A549 (cell line): ENCODE measurements at regions not wholly inside any gene's neighbourhood (a gene's known extent, or its start where the extent isn't known, plus 50 kb on each side); places are given as distances from the start of the nearest gene placed in this dataset.
A peak's percentile ranks its signal among the peaks of the same experiment; 100 is the strongest.

ENCODE experiments used
- ATAC-seq, 2 experiments: fragments of 200-7000 bp in 1 of 2; fragments of >200 bp in 1 of 2; cut with Nextera tagmentation in 1 of 2; cut with Tn5 transposase in 1 of 2; 3 replicates each; pipeline versions ENCODE4 v1.8.0 to v1.9.1; 2018 to 2020; ENCODE audit warnings: mild to moderate bottlenecking in 1 of 2, moderate library complexity in 1 of 2
- CTCF ChIA-PET: fragments of 300-600 bp; sonication (Branson Sonifier 250); formaldehyde crosslinking; extraction: SDS; loops from one replicate; lab custom pipeline; 2021; ENCODE audit warnings: antibody characterized with exemption, inconsistent platforms; lab: Yijun Ruan, JAX
- POLR2A ChIA-PET: fragments of 350-600 bp; formaldehyde crosslinking; extraction: SDS; loops from one replicate; lab custom pipeline; 2021; ENCODE audit warnings: antibody characterized with exemption, inconsistent platforms; lab: Yijun Ruan, JAX
- DNase-seq, 2 experiments: peaks; one replicate each; pipeline versions ENCODE4 v3.0.0 to v3.0.0-alpha.2; 2011 to 2016; ENCODE audit warnings: low read depth in 1 of 2, low spot score in 1 of 2
- FAIRE-seq: peaks from 2 replicates; lab custom pipeline; 2011; peaks lifted over from hg19 to GRCh38; lab: Jason Lieb, UNC
- H3K27ac ChIP-seq, 2 experiments: fragments of >200 bp; sonication (Bioruptor Twin); formaldehyde crosslinking; 3 replicates each; pipeline ENCODE4 v1.5.1; 2016 to 2017
- H3K4me1 ChIP-seq: fragments of >200 bp; sonication (Bioruptor Twin); formaldehyde crosslinking; 3 replicates; pipeline ENCODE4 v1.6.1; 2016
- H3K4me2 ChIP-seq: fragments of >200 bp; sonication (Bioruptor Twin); formaldehyde crosslinking; 3 replicates; pipeline ENCODE4 v1.6.1; 2016
- H3K4me3 ChIP-seq: fragments of >200 bp; sonication (Bioruptor Twin); formaldehyde crosslinking; 3 replicates; pipeline ENCODE4 v1.5.1; 2016
- H3K9me3 ChIP-seq: fragments of >200 bp; sonication (Bioruptor Twin); formaldehyde crosslinking; 3 replicates; pipeline ENCODE4 v1.6.1; 2016
- BCL3 ChIP-seq: fragments of >200 bp; sonication (Bioruptor Twin); formaldehyde crosslinking; IDR thresholded peaks from 3 replicates; pipeline ENCODE4 v1.6.1; 2016
- CEBPB ChIP-seq, 2 experiments: fragments of >200 bp in 1 of 2; sonication (Bioruptor Twin) in 1 of 2; formaldehyde crosslinking in 1 of 2; IDR thresholded peaks; 2 replicates each; pipeline ENCODE4 v1.6.1; 2012 to 2016
- CHD2 ChIP-seq: fragments of 150-350 bp; IDR thresholded peaks from 2 replicates; pipeline ENCODE4 v1.6.1; 2014; ENCODE audit warnings: low read length; ENCODE audit not compliant: partially characterized antibody
- CHD4 ChIP-seq: fragments of 200-600 bp; sonication (generic); IDR thresholded peaks from 2 replicates; pipeline ENCODE4 v1.6.1; 2016; ENCODE audit warnings: antibody characterized with exemption, mild to moderate bottlenecking, borderline replicate concordance
- CTCF ChIP-seq: fragments of >200 bp; sonication (Bioruptor Twin); formaldehyde crosslinking; IDR thresholded peaks from 3 replicates; pipeline ENCODE4 v1.5.1; 2016
- ELK1 ChIP-seq: fragments of 150-350 bp; IDR thresholded peaks from 2 replicates; pipeline ENCODE4 v1.6.1; 2014; ENCODE audit warnings: low read depth, mild to moderate bottlenecking, low read length
- EP300 ChIP-seq, 2 experiments: fragments of >200 bp; sonication (Bioruptor Twin); formaldehyde crosslinking; IDR thresholded peaks; 2 replicates in 1 of 2; 3 replicates in 1 of 2; pipeline ENCODE4 v1.6.1; 2016 to 2017
- FOXS1 ChIP-seq: fragments of 250-450 bp; sonication (Bioruptor Pico); IDR thresholded peaks from 2 replicates; pipeline ENCODE4 v1.5.0; 2020; ENCODE audit warnings: mild to moderate bottlenecking, moderate library complexity
- HOXA7 ChIP-seq: fragments of 250-450 bp; sonication (Bioruptor Pico); IDR thresholded peaks from 2 replicates; pipeline ENCODE4 v1.5.0; 2020; ENCODE audit warnings: mild to moderate bottlenecking, moderate library complexity
- HOXB13 ChIP-seq: fragments of 250-450 bp; sonication (Bioruptor Pico); IDR thresholded peaks from 2 replicates; pipeline ENCODE4 v1.5.0; 2020; ENCODE audit warnings: low read depth, mild to moderate bottlenecking, moderate library complexity
- KDM1A ChIP-seq: fragments of 200-600 bp; sonication (generic); IDR thresholded peaks from 2 replicates; pipeline ENCODE4 v1.6.1; 2016; ENCODE audit warnings: low read depth, mild to moderate bottlenecking
- NR3C1 ChIP-seq: fragments of >200 bp; sonication (Bioruptor Twin); formaldehyde crosslinking; IDR thresholded peaks from 3 replicates; pipeline ENCODE4 v1.6.1; 2017
- PBX3 ChIP-seq: IDR thresholded peaks from 2 replicates; pipeline ENCODE4 v1.6.1; 2012
- POLR2AphosphoS2 ChIP-seq: conservative IDR thresholded peaks from 2 replicates; pipeline ENCODE4 v1.6.1; 2012; ENCODE audit warnings: low read length, improper control_type of control experiment, inconsistent platforms
- RARB ChIP-seq: fragments of 250-450 bp; sonication (Bioruptor Pico); IDR thresholded peaks from 2 replicates; pipeline ENCODE4 v1.8.0; 2021; ENCODE audit warnings: mild to moderate bottlenecking, moderate library complexity
- RCOR1 ChIP-seq: fragments of 150-350 bp; IDR thresholded peaks from 2 replicates; pipeline ENCODE4 v1.6.1; 2014; ENCODE audit warnings: antibody characterized with exemption, low read length, low read depth
- RFX5 ChIP-seq: fragments of 450-650 bp; IDR thresholded peaks from 2 replicates; pipeline ENCODE4 v1.7.1; 2014; ENCODE audit warnings: antibody characterized with exemption, mild to moderate bottlenecking, moderate library complexity
- SMC3 ChIP-seq: fragments of >200 bp; sonication (Bioruptor Twin); formaldehyde crosslinking; IDR thresholded peaks from 3 replicates; pipeline ENCODE4 v1.6.1; 2018; ENCODE audit warnings: inconsistent platforms
- TFCP2L1 ChIP-seq: fragments of 250-450 bp; sonication (Bioruptor Pico); IDR thresholded peaks from 2 replicates; pipeline ENCODE4 v1.5.0; 2021; ENCODE audit warnings: mild to moderate bottlenecking
- USF2 ChIP-seq: fragments of 450-650 bp; IDR thresholded peaks from 2 replicates; pipeline ENCODE4 v1.6.1; 2014; ENCODE audit warnings: antibody characterized with exemption
- ZFP36 ChIP-seq: fragments of 450-650 bp; IDR thresholded peaks from 2 replicates; pipeline ENCODE4 v1.6.1; 2014; ENCODE audit warnings: borderline replicate concordance; ENCODE audit not compliant: partially characterized antibody
- ZNF302 ChIP-seq: fragments of 250-450 bp; sonication (Bioruptor Pico); IDR thresholded peaks from 2 replicates; pipeline ENCODE4 v1.9.0; 2021; ENCODE audit warnings: inconsistent platforms, mild to moderate bottlenecking, moderate library complexity
- WGBS: methylation state at CpG from one replicate; pipeline ENCODE4 v1.1.6; 2017; ENCODE audit errors: missing lambda C conversion rate; 5-methylcytosine and 5-hydroxymethylcytosine counted together

- ATAC-seq: no peak
- WGBS: 31% methylated on average over 8 of the region's 9 CpGs
Measured at GRCh38 chr2:129757366-129757914, 222.0 kb upstream of the RAB6C start.

GRCh38 chr2:129757915-129758783 is 221.3 kb upstream of the RAB6C start:
- no peaks in the 10 kb centered on the region for H3K9me3 ChIP-seq
- WGBS: 29% methylated on average over 15 of the region's 15 CpGs
- H3K27ac ChIP-seq: no peak overlapping the region
- POLR2A ChIA-PET: no interaction called here
- H3K4me3 ChIP-seq: 0 out of 3 replicates have a peak overlapping the region, but pooled peaks have one; percentile 15
- peak overlapping the region; percentile 56 for H3K4me2 ChIP-seq
- FAIRE-seq (no peak), ATAC-seq (no peak; a peak in 1 of 6 replicates), DNase-seq (no peak)
- CTCF ChIA-PET: interaction anchor here (0.8 kb wide), 1 partner anchor 1022 kb away, joined by 3 read pairs; no protein-coding TSS in a partner anchor
- TF ChIP-seq RCOR1 (no peak), CHD2 (no peak), EP300 (IDR thresholded peaks at IDR 0.05) (no peak), KDM1A (no peak), HOXA7 (CRISPR knock-in tag) (no peak), CEBPB (IDR thresholded peaks at IDR 0.05) (no peak), SMC3 (no peak), POLR2AphosphoS2 (no peak), NR3C1 (no peak), RARB (CRISPR knock-in tag) (no peak)
- H3K4me1 ChIP-seq: no peaks in the 10 kb centered on the region

More at GRCh38 chr2:129757366-129757914, 222.0 kb upstream of the RAB6C start:
- TF ChIP-seq CHD2: no peak
- TF ChIP-seq CHD4: no peak
- TF ChIP-seq KDM1A: no peak
- no peak for TF ChIP-seq ZNF302 (CRISPR knock-in tag)
- TF ChIP-seq HOXB13 (CRISPR knock-in tag): no peak
- no peak for TF ChIP-seq CTCF
- TF ChIP-seq RCOR1: no peak
- no peak for TF ChIP-seq BCL3
- no peak for TF ChIP-seq FOXS1 (CRISPR knock-in tag)
- Histone ChIP-seq H3K27ac (no peak overlapping the region), H3K4me1 (no peaks in the 10 kb centered on the region), H3K4me3 (no peak overlapping the region), H3K9me3 (no peaks in the 10 kb centered on the region), H3K4me2 (no peak overlapping the region)
- POLR2A ChIA-PET: no interaction called here
- CTCF ChIA-PET: no interaction called here
- FAIRE-seq: no peak
- DNase-seq: no peak

- DNase-seq (no peak), ATAC-seq (peak in 1 of 2 experiments; percentile 21; a peak in 3 of 6 replicates), FAIRE-seq (no peak)
- H3K9me3 ChIP-seq: no peaks in the 10 kb centered on the region
- POLR2A ChIA-PET: no interaction called here
- H3K27ac ChIP-seq: no peak overlapping the region
- WGBS: 35% methylated on average over 13 of the region's 14 CpGs
- CTCF ChIA-PET: interaction anchor here (0.8 kb wide), 1 partner anchor 1022 kb away, joined by 3 read pairs; no protein-coding TSS in a partner anchor
- 0 out of 3 replicates have a peak overlapping the region, but pooled peaks have one; percentile 15 for H3K4me3 ChIP-seq
- no peaks in the 10 kb centered on the region for H3K4me1 ChIP-seq
- H3K4me2 ChIP-seq: peak overlapping the region; percentile 56
- TF ChIP-seq PBX3: no peak
- TF ChIP-seq RFX5: no peak
- no peak for TF ChIP-seq CHD2
- TF ChIP-seq BCL3: no peak
- no peak for TF ChIP-seq USF2
- no peak for TF ChIP-seq HOXA7 (CRISPR knock-in tag)
- no peak for TF ChIP-seq EP300 (IDR thresholded peaks at IDR 0.05)
- TF ChIP-seq ZFP36: no peak
- no peak for TF ChIP-seq ELK1
- no peak for TF ChIP-seq TFCP2L1 (CRISPR knock-in tag)
- no peak for TF ChIP-seq KDM1A
Measured at GRCh38 chr2:129758784-129759471, 220.5 kb upstream of the RAB6C start.
